Lung (tissue), 11 donors: ENCODE measurements at regions not wholly inside any gene's neighbourhood (a gene's known extent, or its start where the extent isn't known, plus 50 kb on each side); places are given as distances from the start of the nearest gene placed in this dataset.
A peak's percentile ranks its signal among the peaks of the same experiment; 100 is the strongest.

ENCODE experiments used
- ATAC-seq: fragments of 200-7000 bp; cut with Tn5 transposase; one replicate; pipeline ENCODE4 v1.9.1; 2020; ENCODE audit warnings: moderate number of reproducible peaks; ENCODE audit not compliant: insufficient read depth, low FRiP score
- DNase-seq, 3 donors: peaks; one replicate each; pipeline ENCODE4 v3.0.0-alpha.2; 2013 to 2017
- H3K27ac ChIP-seq, 2 donors: one replicate each; pipeline ENCODE4 v1.5.1; 2013; ENCODE audit warnings: mild to moderate bottlenecking in 2 of 2, moderate library complexity in 2 of 2, control low read depth in 1 of 2, inconsistent platforms in 1 of 2, low read depth in 1 of 2, low read length in 1 of 2
- H3K27me3 ChIP-seq, 3 donors: one replicate each; pipeline ENCODE4 v1.5.1; 2013; ENCODE audit warnings: low read length in 2 of 3; ENCODE audit not compliant: control insufficient read depth in 3 of 3, insufficient read depth in 3 of 3
- H3K36me3 ChIP-seq, 4 donors: one replicate each; pipeline ENCODE4 v1.5.1; 2013; ENCODE audit warnings: low read length in 4 of 4, mild to moderate bottlenecking in 1 of 4, moderate library complexity in 1 of 4; ENCODE audit not compliant: control insufficient read depth in 4 of 4, insufficient read depth in 4 of 4
- H3K4me1 ChIP-seq, 5 donors: one replicate each; pipeline ENCODE4 v1.5.1; 2013; ENCODE audit warnings: low read length in 5 of 5, mild to moderate bottlenecking in 2 of 5, moderate library complexity in 1 of 5; ENCODE audit not compliant: control insufficient read depth in 5 of 5, insufficient read depth in 5 of 5
- H3K4me3 ChIP-seq: one replicate; pipeline ENCODE4 v1.5.1; 2013; ENCODE audit warnings: mild to moderate bottlenecking, control low read depth, moderate library complexity
- H3K9ac ChIP-seq, 2 donors: one replicate each; pipeline ENCODE4 v1.5.1; 2013; ENCODE audit warnings: low read length in 2 of 2, control low read depth in 1 of 2; ENCODE audit not compliant: insufficient read depth in 1 of 2
- H3K9me3 ChIP-seq, 4 donors: one replicate each; pipeline ENCODE4 v1.5.1; 2013; ENCODE audit warnings: low read length in 3 of 4, mild to moderate bottlenecking in 1 of 4, moderate library complexity in 1 of 4; ENCODE audit not compliant: control insufficient read depth in 4 of 4, insufficient read depth in 3 of 4
- WGBS, 2 donors: extraction: QIAGEN DNeasy Blood & Tissue Kit; methylation state at CpG; one replicate each; pipeline ENCODE4 v1.1.7; 2013; 5-methylcytosine and 5-hydroxymethylcytosine counted together
- TF ChIP-seq, protein P1 (sequence below): IDR thresholded peaks from 2 replicates; pipeline ENCODE4 v1.5.1; 2012; ENCODE audit warnings: mild to moderate bottlenecking; ENCODE audit errors: control extremely low read depth, extremely low read depth
- donor health status: control.
- donor health status: control.
- donor health status: Bipolar disorder and iron deficiency.
- donor health status: healthy.
- donor health status: DM: yes; HTN: yes; CAD: no.

DNA sequence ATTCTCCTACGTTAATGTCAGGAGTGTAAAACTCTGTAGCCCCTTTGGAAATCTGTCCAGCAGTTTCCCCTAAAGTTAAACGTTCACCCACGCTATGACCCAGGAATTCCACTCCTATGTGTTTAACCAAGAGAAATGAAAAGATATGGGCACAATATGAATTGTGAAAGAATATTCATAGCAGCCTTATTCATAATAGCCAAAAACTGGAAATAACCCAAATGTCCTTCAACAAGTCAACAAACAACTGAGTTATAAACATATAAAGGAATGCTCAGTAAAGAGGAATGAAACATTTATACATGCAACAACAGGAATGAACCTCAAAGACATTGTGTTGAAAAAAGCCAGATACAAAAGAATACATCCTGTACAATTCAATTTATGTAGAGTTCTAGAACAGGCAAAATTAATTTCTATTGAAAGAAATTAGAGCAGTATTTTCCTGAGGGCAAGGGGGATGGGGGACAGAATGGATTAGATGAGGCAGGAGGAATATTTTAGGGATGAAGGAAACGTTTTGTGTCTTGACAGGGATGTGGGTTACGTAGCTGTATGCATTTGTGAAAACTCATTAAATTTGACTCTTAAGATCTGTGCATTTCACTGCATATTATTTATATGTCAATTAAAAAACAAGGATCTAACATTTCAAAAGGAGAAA, 286.7 kb upstream of the CDH5 start:
- 69 to 82% methylated on average over 5 of the region's 5 CpGs for WGBS, 2 donors
- H3K27ac ChIP-seq: no peak overlapping the region
- H3K4me1 ChIP-seq: peaks cover 0 to 26% (median 2%) of the 10 kb centered on the region in 5 donors
- H3K27me3 ChIP-seq: no peaks in the 10 kb centered on the region
- peak in 2 of 3 donors; percentile 78 to 86 for DNase-seq
- no peak overlapping the region for H3K4me3 ChIP-seq
- H3K36me3 ChIP-seq: no peaks in the 10 kb centered on the region
- H3K9ac ChIP-seq: no peak overlapping the region
- peaks cover 0 to 2% (median 0%) of the 10 kb centered on the region in 4 donors for H3K9me3 ChIP-seq
- TF ChIP-seq, protein P1, sequence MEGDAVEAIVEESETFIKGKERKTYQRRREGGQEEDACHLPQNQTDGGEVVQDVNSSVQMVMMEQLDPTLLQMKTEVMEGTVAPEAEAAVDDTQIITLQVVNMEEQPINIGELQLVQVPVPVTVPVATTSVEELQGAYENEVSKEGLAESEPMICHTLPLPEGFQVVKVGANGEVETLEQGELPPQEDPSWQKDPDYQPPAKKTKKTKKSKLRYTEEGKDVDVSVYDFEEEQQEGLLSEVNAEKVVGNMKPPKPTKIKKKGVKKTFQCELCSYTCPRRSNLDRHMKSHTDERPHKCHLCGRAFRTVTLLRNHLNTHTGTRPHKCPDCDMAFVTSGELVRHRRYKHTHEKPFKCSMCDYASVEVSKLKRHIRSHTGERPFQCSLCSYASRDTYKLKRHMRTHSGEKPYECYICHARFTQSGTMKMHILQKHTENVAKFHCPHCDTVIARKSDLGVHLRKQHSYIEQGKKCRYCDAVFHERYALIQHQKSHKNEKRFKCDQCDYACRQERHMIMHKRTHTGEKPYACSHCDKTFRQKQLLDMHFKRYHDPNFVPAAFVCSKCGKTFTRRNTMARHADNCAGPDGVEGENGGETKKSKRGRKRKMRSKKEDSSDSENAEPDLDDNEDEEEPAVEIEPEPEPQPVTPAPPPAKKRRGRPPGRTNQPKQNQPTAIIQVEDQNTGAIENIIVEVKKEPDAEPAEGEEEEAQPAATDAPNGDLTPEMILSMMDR: no peak
- ATAC-seq: no peak

DNA sequence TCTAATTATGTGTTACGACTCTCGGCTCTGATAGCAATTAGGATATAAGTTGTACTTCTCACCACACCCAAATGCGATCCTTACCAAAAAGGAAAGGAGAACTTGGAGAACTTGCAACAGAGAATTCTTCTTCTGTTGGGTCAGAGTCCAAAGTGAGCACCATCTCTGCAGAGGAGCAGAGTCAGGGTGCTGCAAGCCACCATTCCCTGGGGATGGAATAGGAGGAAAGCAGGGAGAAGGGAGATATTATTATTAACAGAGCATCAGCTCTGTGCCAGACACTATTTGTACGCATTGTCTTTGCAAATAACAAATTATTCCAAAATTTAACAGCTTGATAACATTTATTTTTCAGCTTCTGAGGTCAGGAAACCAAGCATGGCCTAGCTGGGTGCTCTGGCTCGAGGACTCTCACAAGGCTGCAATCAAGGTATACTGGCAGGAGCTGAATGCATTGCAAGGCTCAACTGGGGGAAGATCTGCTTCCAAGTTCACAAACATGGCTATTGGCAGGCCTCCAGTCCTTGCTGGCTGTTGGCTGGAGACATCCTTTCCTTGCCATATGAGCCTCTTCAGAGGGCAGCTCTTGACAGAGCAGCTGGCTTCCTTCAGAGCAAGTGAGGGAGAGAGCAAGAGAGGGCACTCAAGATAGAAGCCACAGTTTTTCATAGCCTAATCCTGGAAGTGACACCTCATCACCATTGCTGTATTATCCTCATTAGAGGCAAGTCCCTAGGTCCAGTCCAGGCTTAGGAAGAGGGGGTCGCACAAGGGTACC, 296.2 kb upstream of the CDH5 start:
- Histone ChIP-seq H3K9me3 (no peaks in the 10 kb centered on the region), H3K27me3 (no peaks in the 10 kb centered on the region), H3K27ac (no peak overlapping the region), H3K36me3 (no peaks in the 10 kb centered on the region), H3K4me1 (peaks cover 0 to 48% (median 29%) of the 10 kb centered on the region in 5 donors), H3K9ac (no peak overlapping the region), H3K4me3 (no peak overlapping the region)
- 69 to 84% methylated on average over 6 of the region's 6 CpGs for WGBS, 2 donors
- TF ChIP-seq, protein P1: no peak
- DNase-seq: peak; percentile 97 to 100 (median 100)
- ATAC-seq: peak; percentile 34

DNA sequence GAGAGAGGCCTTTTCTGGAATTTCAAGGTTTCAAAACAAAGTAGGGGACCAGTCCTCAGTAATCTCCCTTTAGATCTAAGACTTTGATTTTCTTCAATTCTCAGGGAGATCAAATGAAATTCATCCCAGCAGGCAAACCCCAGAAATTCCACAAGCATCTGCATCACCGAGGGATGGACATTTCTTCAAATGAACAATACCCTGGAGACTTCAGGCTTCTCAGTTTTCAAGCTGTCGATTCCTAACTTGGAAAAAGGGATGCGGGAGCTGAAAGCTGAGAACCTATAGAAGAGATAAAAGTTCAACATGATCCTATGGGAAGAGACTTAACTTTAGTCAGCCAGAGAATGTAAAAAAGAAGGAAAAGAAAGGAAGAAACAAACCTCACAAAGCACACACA, 296.9 kb upstream of the CDH5 start:
- ATAC-seq (no peak), DNase-seq (no peak)
- no peak overlapping the region for H3K27ac ChIP-seq
- no peaks in the 10 kb centered on the region for H3K36me3 ChIP-seq
- no peak overlapping the region for H3K4me3 ChIP-seq
- WGBS, 2 donors: 85 to 87% methylated on average over 3 of the region's 3 CpGs
- TF ChIP-seq, protein P1: no peak
- H3K9me3 ChIP-seq: no peaks in the 10 kb centered on the region
- H3K27me3 ChIP-seq: no peaks in the 10 kb centered on the region
- peaks cover 0 to 48% (median 29%) of the 10 kb centered on the region in 5 donors for H3K4me1 ChIP-seq
- no peak overlapping the region for H3K9ac ChIP-seq
